Hematopoietic multipotent progenitor cell treated with erythropoietin and hydrocortisone succinate and interleukin-3 and kit ligand, for 6 days (in vitro differentiated cells): ENCODE measurements at regions not wholly inside any gene's neighbourhood (a gene's known extent, or its start where the extent isn't known, plus 50 kb on each side); places are given as distances from the start of the nearest gene placed in this dataset.

Experiments used
- DNase-seq: peaks from one replicate; pipeline ENCODE4 v3.0.0-alpha.2; 2015

DNA sequence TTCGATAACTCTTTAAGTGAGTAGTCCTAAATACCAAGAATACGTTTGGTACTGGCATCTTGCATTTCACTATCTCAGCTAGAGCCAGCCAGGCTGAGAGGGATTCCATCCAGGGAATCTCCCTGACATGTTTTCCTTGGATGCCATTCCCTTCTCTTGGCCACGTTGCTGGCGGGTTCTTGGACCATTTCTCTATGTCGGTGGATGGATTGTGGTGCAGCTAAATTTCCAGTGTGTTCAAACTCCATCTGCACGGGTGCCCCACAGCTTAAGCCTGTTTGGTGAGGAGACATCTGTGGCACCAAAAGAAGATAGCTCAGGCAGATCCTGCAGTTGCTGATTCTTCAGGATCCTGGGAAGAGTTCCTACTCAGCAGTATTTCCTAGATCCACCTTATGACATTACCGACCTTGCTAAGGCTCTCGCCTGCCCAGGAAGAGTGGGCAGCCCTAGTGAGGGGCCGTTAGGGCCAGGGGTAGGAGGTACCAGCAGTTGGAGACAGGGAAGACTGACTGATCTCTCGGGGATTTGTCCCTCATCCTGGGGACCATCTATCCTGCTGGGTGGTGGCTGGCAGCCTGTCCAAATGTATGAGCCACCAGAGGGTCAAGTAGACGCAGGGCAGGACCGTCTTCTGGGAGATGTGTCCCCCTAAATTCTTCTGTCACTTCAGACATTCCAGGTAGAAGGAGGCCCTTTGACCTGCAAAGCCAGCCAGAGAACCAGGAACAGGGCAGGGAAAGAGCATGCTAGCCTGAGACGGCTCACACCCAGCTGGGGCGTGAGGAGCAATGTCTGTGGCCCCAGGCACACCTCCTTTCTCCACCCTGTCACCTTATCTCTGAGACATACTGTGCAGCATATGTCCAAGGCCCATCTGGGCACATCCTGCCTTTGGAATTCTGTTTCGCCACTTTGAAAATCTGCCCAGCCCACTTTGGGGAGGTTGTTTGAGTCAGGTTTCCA, 72.6 kb upstream of the CAPRIN2 start:
- DNase-seq: peak; percentile 18

DNA sequence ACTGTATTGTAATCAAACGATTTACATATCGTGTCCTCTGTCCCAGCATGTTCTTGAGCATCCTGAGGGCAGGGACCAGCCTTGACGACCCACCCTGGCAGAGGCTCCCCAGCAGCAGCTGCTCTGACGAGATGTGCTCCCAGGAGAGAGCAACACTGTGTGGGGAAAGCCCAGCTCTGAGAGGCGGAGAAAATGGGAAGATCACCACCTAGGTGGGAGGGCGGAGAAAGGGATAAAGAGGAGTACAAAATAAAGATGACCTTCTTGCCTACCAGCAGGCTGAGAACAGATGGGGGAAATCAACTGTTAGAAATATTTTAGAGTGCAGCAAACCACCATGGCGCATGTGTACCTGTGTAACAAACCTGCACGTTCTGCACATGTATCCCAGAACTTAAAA, 71.5 kb upstream of the CAPRIN2 start:
- DNase-seq: no peak

DNA sequence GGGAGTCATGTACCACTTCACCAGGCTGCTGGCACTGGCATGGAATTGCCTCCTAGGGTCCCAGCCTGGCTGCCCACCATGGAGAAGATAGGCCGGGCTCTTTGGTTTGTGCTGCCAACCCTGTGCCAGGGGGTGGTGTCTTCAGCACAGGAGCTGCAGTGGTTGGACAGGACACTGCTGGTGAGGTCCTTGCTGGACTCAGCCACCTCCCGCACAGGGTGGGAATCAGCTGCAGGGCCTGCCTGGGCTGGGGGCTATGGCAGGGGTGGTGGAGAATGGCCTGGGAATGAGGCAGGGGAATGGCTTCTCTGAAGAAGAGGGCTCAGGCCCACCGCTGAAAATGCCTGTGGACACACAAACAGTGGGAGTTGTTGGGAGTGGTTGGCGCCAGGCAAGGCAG, 70.6 kb upstream of the CAPRIN2 start:
- no peak for DNase-seq

DNA sequence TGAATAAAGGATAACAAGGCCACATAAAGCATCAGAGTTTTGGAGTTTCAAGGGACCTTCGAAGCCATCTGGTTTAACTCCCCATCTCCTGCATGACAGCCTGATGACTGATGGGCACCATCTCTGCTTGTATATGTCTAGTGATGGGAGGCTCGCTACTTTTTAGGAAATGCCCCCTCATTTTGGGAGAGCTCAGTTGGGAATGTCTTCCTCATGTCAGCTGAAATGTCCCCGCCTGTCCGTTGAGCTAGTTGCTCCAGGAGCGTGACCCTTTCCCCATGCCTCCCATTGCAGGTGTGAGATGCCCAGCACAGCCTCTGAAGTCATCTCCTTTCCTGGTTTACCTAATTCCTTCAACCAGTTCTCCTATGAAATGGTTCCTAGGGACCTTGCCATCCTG, 69.6 kb upstream of the CAPRIN2 start:
- DNase-seq: no peak

DNA sequence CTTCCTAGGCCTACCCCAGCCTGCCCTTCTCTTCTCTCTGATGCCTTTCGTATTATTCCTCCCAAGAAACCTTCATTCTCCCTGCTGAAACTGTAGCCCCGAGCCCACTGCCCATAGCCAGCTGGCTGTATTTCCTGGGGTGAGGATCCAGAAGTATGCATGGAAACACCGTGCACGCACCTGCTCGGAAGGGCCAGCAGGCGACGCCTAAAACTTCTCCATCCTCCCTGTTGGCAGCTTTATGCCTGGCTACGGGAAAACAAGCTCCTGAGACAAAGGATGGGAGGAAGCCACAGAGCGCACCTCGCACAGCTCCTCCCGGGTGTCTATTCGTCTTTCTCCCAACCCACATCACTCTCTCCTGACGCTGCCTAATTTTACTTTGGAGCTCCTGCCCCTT, 69.0 kb upstream of the CAPRIN2 start:
- no peak for DNase-seq

DNA sequence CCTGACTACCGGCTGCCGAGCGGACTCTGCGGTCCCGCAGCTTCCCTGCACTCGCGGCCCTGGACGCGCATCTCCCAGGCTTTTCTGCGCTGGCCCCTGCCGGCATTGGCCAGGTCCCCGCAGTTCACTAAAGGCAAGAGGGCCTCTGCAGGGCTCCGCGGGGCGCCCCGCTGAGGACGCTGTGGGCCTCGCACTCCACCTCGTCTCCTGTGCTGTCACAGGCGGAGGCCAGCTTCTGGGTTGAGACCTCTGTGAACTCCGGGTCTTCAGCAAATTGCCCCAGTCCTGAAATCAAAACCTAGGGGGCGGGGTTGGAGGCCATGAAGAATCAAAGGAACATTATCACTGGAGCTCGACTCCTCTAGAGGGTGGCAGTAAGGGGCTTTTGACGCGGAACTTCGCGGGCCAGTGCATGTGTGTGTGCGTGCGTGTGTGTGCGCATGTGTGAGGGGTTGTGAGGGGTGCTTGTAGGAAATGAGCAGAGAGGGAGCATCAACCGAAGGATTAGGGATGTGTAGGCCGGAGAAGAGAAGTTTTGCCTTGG, 68.5 kb upstream of the CAPRIN2 start:
- peak; percentile 73 for DNase-seq

DNA sequence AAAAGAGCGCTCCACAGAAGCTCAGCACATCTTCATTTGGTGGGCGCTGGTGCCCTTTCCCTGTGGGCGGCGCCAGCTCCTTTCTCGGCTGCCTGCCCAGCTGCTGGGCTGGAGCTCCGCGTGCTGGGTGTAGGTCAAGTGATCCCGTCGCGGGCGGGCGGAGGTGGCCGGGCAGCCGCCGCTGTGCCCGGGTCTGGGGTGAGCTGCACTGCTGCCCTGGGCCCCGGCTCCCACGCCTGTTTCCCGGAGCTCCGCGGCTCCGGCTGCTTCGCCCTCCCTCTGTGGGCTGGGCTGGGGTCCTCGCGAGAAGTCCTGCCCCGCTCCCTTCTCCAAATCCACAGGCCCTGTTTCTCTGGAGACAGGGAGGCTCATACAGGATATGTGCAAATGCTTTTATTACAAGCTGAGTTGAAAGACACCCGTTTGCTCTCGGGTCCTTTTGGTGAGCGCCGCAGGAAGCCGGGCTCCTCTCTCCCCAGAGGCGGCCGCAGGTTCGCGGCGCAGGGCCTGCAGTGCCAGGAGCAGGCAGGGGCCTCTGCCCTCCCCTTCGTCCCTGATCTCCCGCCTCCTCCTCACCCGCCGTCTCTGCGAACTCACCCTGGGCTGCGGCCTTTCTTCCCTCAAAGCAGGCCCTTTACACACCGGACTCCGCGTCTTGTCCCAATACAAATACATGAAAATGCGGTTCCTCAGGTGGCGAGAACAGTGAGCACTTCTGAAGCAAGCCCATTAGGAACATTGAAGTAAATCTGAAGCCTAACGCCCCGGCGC, 67.8 kb upstream of the CAPRIN2 start:
- peak; percentile 78 for DNase-seq

DNA sequence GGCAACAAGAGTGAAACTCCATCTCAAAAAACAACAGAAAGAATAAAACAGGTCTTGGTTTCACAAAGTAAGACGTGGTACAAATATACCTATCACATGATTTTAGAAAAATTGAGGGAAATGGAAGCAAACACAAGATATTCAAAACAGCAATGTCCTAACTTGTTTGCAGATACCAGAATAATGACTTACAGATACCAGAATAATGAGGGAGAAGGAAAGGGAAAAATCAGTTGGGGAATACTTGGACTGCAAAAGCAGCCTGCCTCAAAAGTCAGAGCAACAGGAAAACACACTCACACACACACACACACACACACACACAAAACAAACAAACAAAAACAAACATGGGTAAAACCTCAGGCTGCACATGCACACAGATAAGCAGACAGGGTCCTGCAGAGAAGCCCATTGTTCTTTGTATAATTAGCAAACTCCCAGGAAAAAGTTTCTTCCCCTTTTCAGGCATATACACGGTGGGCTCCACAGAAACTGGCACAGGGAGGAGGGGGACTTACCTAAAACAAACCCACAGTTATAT, 65.7 kb upstream of the CAPRIN2 start:
- DNase-seq: no peak

DNA sequence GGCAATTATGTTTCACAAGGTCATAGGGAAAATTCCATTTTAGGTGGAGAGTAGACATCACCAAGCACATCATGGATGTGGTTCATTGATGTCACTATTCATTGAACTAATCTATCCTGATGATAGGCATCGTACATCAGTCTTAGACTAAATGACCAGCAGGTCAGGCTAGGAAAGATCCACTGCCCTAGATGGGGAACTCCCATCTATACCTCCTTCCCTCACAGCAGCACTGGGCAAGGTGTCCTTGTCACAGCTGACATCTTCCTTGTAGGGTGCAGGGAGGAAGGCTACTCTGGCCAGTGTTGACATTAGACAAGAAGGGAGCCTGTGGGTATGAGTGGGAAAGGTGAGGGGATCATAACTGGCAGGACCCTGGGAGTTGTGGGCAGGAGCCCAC, 63.8 kb upstream of the CAPRIN2 start:
- no peak for DNase-seq

DNA sequence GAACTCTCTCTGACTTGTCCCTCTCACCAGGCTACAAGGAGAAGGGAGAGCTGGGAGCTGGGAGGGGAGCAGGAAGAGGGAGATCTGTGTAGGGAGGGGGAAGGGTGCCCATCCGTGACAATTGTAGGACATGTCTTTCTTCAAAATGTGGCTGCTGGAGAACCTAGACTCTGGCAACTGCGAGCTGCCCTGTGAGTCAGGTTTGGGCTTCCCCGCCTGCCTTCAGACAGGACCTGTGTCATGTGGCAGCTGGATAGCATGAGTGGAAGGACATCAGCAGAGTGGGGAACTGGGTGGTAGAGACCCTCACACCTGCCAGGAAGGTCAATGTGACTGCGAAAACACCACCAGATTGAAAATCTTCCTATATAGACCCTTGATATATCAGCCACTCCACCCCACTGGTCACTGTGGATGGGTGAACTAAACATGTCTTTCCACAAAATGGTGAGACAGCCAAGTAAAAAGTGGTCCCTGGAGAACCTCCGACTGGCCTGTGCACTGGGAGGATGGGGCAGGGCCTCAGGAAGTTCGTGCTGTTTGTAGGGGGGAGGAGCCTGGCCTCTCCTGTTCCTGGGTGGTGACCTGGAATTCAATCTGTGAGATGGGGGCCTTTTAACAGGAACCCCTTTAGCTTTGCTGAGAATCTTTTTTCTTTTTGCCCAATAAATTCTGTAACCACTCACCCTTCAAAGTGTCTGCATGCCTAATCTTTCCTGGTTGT, 62.2 kb upstream of the CAPRIN2 start:
- DNase-seq: no peak

DNA sequence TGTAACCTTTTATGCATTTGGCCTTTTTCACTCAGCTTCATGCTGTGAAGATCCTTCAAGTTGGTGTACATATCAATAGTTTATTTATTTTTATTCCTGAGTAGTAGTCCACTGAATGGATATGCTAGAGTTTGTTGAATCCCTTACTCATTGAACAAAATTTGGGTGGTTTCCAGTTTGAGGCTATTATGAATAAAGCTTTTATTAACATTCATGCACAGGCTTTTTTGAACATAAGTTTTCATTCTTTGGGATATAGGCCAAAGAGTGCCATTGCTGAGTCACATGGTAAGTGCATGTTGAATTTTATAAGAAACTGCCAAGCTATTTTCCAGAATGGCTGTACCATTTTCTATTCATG, 59.5 kb upstream of the CAPRIN2 start:
- DNase-seq: no peak

DNA sequence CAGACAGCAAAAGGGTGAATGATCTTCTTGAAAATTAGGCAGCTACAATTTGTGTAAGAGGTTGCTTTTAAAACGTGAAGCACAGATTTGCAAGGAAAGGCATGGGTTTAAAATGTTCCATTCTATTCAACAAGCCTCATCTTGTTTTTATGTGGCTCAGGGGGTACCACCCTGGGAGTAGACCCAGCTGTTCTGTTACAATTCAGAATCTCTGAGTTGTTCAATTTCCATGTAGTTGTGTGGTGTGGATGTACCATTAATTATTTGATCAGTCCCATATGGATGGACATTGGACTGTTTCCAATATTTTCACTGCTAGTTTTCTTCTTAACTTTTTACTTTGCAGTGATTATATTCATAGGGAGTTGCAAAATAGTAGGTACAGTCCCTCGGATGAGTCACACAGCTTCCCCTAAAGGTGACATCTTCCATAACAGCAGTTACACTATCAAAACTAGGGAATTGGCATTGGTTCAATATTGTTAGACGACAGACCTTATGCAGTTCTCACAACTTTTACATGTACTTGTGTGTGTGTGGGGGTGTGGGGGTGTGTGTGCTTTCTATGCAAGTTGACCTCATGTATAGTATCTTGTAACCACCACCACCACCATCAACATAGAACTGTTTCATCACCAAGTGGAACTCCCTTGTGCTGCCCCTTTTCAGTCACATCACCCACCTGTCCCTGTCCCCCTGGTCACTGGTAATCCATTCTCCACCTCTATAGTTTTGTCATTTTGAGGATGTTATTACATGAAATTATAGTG, 59.0 kb upstream of the CAPRIN2 start:
- DNase-seq: no peak

DNA sequence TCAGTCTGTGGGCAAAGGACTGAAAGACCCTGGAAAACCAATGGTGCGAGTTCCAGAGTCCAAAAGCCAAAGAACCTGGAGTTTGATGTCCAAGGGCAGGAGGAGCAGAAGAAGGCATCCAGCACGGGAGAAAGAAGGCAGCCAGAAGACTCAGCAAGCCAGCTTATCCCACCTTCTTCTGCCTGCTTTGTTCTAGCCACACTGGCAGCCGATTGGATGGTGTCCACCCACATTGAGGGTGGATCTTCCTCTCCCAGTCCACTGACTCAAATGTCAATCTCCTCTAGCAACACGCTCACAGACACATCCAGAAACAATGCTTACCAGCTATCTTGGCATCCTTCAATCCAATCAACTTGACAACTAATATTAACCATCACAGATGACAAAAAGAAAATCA, 57.2 kb upstream of the CAPRIN2 start:
- DNase-seq: no peak

DNA sequence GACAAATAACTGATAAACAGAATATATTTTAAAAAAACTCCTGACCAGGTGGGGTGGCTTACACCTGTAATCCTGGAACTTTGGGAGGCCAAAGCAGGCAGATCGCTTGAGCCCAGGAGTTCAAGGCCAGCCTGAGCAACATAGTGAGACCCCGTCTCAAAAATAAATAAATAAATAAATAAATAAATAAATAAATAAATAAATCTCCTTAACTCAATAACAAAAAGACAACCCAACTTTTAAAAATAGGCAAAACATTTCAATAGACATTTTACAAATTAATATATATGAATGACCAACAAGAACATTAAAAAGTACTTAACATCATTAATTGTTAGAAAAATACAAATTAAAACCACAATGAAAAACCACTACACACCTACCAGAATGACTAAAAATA, 56.2 kb upstream of the CAPRIN2 start:
- DNase-seq: no peak

DNA sequence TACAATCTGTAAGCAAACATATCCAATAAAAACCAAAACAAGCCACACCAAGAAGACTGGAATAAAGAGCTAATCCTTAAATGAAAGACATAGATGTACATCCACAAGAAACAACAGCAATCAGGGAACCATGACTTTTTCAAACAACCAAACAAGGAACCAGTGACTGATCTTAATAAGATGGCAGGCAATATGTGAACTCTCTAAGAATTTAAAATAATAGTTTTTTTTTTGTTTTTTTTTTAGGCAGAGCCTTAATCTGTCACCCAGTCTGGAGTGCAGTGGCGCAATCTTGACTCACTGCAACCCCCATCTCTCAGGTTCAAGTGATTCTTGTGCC, 52.9 kb upstream of the CAPRIN2 start:
- no peak for DNase-seq

DNA sequence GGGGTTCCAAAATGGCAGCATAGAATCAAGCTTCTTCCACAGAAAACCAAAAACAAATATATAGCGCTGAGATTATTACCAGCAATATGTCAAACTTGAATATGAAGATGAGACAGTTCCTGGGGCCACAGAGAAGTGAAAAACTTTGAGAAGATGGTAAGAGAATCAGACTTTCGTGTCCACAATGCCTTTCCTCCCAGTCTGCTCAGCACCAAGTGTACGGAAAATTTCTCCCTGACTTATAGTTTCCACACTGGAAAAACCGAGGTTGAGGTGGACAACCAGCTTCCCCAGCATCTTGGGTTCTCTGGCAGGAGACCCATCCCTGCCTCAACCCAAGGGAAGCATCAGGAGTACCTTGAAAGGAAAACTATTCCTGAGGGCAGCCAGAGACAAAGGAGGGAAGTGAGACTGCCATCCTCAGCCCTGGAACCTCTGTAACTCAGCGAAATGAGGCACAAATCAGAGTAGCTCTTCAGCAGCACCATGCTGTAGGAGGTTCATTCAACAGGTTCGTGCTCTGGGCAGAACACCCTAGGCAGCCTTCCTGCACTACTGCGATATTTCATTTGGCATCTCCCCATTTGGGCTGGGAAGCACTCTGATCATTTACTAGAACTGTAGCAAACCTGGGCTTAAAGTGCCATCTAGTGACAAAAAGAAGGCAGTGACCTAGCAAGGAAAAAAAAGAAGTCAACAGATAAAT, 52.4 kb upstream of the CAPRIN2 start:
- DNase-seq: peak; percentile 88

DNA sequence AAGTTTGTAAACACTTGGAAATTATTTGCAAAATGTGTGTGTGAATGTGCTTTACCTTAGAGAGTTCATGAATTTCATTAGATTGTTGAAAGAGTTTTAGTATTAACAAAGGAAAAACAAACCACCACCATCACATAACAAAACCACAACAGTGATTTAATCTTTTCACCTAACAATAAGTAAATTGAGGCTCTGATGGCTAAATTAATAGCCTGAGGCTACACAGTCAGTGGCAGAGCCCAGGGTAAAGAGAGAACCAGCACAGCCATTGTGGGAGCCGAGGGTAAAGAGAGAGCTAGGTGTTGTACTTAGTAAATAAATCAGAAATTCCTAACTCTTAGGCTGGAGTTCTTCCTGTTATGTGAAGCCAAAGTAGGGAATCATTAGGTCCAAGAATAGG, 51.2 kb upstream of the CAPRIN2 start:
- no peak for DNase-seq
